Endothelial cell of umbilical vein (primary cell): ENCODE measurements at regions not wholly inside any gene's neighbourhood (a gene's known extent, or its start where the extent isn't known, plus 50 kb on each side); places are given as distances from the start of the nearest gene placed in this dataset.

Experiments
- BruUV-seq: library from RNA; stranded (reverse); fragments of 400-500 nt; replicated peaks from 2 replicates; lab custom pipeline; 2021; lab: Mats Ljungman, UMichigan
- CTCF ChIA-PET: fragments of 300-600, 350-600 bp; sonication (Branson Sonifier 250); formaldehyde crosslinking; loops from one replicate; lab custom pipeline; 2021; ENCODE audit warnings: antibody characterized with exemption, inconsistent platforms; lab: Charles Lee
- POLR2A ChIA-PET: fragments of 300-600, 350-600 bp; sonication (Branson Sonifier 250); formaldehyde crosslinking; loops from one replicate; lab custom pipeline; 2021; ENCODE audit warnings: antibody characterized with exemption, inconsistent platforms; lab: Charles Lee
- DNase-seq: peaks from one replicate; pipeline ENCODE4 v3.0.0-alpha.2; 2011; ENCODE audit warnings: low read depth, low spot score
- FAIRE-seq: peaks from 2 replicates; lab custom pipeline; 2011; peaks lifted over from hg19 to GRCh38; lab: Jason Lieb, UNC
- H2AFZ ChIP-seq: 2 replicates; pipeline ENCODE4 v1.6.0; 2012; ENCODE audit warnings: low read depth, low read length, control low read depth, inconsistent platforms
- H3K27ac ChIP-seq: 2 replicates; pipeline ENCODE4 v1.5.1; 2011; ENCODE audit warnings: low read depth, mild to moderate bottlenecking, control low read depth, low read length, moderate library complexity; ENCODE audit not compliant: insufficient read depth
- H3K27me3 ChIP-seq, 2 experiments: 2 replicates each; pipeline versions ENCODE4 v1.6.0 to v1.6.1; 2011; ENCODE audit warnings: low read length in 2 of 2, mixed read lengths in 1 of 2; ENCODE audit not compliant: control insufficient read depth in 2 of 2, insufficient read depth in 2 of 2
- H3K36me3 ChIP-seq, 2 experiments: 2 replicates in 1 of 2; 3 replicates in 1 of 2; pipeline ENCODE4 v1.5.1; 2011; ENCODE audit warnings: low read length in 2 of 2, mild to moderate bottlenecking in 1 of 2, moderate library complexity in 1 of 2; ENCODE audit not compliant: control insufficient read depth in 2 of 2, insufficient read depth in 2 of 2; ENCODE audit errors: extremely low read depth in 1 of 2
- H3K4me1 ChIP-seq: 3 replicates; pipeline ENCODE4 v1.5.1; 2011; ENCODE audit warnings: mild to moderate bottlenecking, low read length; ENCODE audit not compliant: control insufficient read depth, insufficient read depth; ENCODE audit errors: extremely low read depth
- H3K4me2 ChIP-seq: 2 replicates; pipeline ENCODE4 v1.6.1; 2011; ENCODE audit warnings: low read length, control low read depth, mixed read lengths; ENCODE audit not compliant: insufficient read depth
- H3K4me3 ChIP-seq, 3 experiments: fragments of 200-600 bp in 1 of 3; sonication (generic), shearing (Covaris generic) in 1 of 3; replicated peaks in 1 of 3; 2 replicates each; pipeline ENCODE4 v1.5.1; 2011 to 2016; ENCODE audit warnings: control low read depth in 3 of 3, low read length in 3 of 3, mild to moderate bottlenecking in 2 of 3, inconsistent platforms in 1 of 3, low read depth in 1 of 3, moderate library complexity in 1 of 3; ENCODE audit not compliant: insufficient read depth in 1 of 3
- H3K79me2 ChIP-seq: 2 replicates; pipeline ENCODE4 v1.6.0; 2012; ENCODE audit warnings: low read length, inconsistent platforms; ENCODE audit not compliant: control insufficient read depth, insufficient read depth
- H3K9ac ChIP-seq: replicated peaks from 2 replicates; pipeline ENCODE3; 2011; ENCODE audit warnings: low read length, control low read depth; ENCODE audit not compliant: insufficient read depth; ENCODE audit errors: extremely low read depth
- H3K9me1 ChIP-seq: replicated peaks from 3 replicates; pipeline ENCODE4 v1.6.0; 2011; ENCODE audit warnings: mild to moderate bottlenecking, low read length; ENCODE audit not compliant: control insufficient read depth, insufficient read depth; ENCODE audit errors: extremely low read depth
- H3K9me3 ChIP-seq: replicated peaks from 2 replicates; pipeline ENCODE4 v1.5.1; 2012; ENCODE audit warnings: low read length, inconsistent platforms; ENCODE audit not compliant: control insufficient read depth, insufficient read depth
- H4K20me1 ChIP-seq: replicated peaks from 2 replicates; pipeline ENCODE3; 2011; ENCODE audit warnings: mild to moderate bottlenecking, low read length; ENCODE audit not compliant: control insufficient read depth, insufficient read depth; ENCODE audit errors: extremely low read depth
- CTCF ChIP-seq, 2 donors: IDR thresholded peaks; 1 replicate in 1 of 2; 2 replicates in 1 of 2; pipeline ENCODE4 v1.5.1; 2011; ENCODE audit warnings: low read length in 2 of 2, mild to moderate bottlenecking in 2 of 2, moderate library complexity in 2 of 2, control low read depth in 1 of 2, inconsistent platforms in 1 of 2, low read depth in 1 of 2; ENCODE audit not compliant: insufficient read depth in 1 of 2; ENCODE audit errors: extremely low read depth in 1 of 2
- EZH2 ChIP-seq: IDR thresholded peaks from 2 replicates; pipeline ENCODE4 v1.6.1; 2012; ENCODE audit warnings: borderline replicate concordance, low read depth, mild to moderate bottlenecking, moderate library complexity, low read length, inconsistent platforms; ENCODE audit not compliant: severe bottlenecking
- FOS ChIP-seq: IDR thresholded peaks from 2 replicates; pipeline ENCODE4 v1.6.1; 2011; ENCODE audit warnings: mild to moderate bottlenecking, low read length, moderate library complexity, borderline replicate concordance; ENCODE audit not compliant: insufficient read depth
- GATA2 ChIP-seq: IDR thresholded peaks from 2 replicates; pipeline ENCODE4 v1.7.0; 2011; ENCODE audit warnings: low read depth, mild to moderate bottlenecking, moderate library complexity, mixed read lengths, low read length; ENCODE audit not compliant: insufficient read length, insufficient read depth
- JUN ChIP-seq: IDR thresholded peaks from 2 replicates; pipeline ENCODE4 v1.6.1; 2011; ENCODE audit warnings: borderline replicate concordance, low read depth; ENCODE audit not compliant: insufficient read length, insufficient read depth
- MAX ChIP-seq: IDR thresholded peaks from 2 replicates; pipeline ENCODE4 v1.6.1; 2011; ENCODE audit not compliant: insufficient read depth, insufficient read length
- MYC ChIP-seq: IDR thresholded peaks from one replicate; pipeline ENCODE4 v1.6.1; 2011; ENCODE audit warnings: mild to moderate bottlenecking, low read depth, low read length
- POLR2A ChIP-seq: IDR thresholded peaks from 2 replicates; pipeline ENCODE4 v1.6.1; 2012; ENCODE audit warnings: low read depth, mild to moderate bottlenecking, control low read depth, low read length
- POLR2AphosphoS5 ChIP-seq: IDR thresholded peaks from 2 replicates; pipeline ENCODE4 v1.6.1; 2012; ENCODE audit warnings: low read depth, mild to moderate bottlenecking, control low read depth, low read length, moderate library complexity; ENCODE audit not compliant: insufficient read depth
- dilution Hi-C: fragments of 300-500 bp; cut with MboI; formaldehyde crosslinking; loops from one replicate; pipeline ENCODE4 v1.15.0; 2019; ENCODE audit warnings: low sequenced_read_pairs; ENCODE audit not compliant: extremely low pct_ligation_motif_present
- intact Hi-C: fragments of 100-400 bp; cut with micrococcal nuclease; formaldehyde crosslinking; loops from one replicate; pipeline ENCODE4 v1.10.0; 2022

DNA sequence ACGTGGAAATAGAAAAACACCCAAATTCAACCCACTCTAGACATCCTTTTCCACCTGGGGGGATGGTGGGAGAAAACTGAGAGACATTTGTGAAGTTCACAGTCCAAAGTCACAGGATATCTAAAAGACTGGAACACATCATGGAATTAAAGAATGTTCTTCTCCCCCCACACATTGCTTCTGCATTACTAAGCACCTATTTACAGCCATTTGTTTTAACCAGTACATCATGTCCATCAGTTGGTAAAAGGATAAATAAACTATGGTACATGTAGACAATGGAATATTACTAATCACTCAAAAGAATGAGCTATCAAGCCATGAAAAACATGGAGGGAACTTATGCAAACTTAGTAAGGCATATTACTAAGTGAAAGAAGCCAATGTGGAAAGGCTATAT is 185.5 kb upstream of the ANXA10 start:
- dilution Hi-C loops (no loop called here), intact Hi-C loops (no loop called here)
- H3K9me1 ChIP-seq, result no peaks in the 10 kb centered on the region
- H3K4me1 ChIP-seq, result peaks cover 18% of the 10 kb centered on the region
- no peak overlapping the region for H3K4me3 ChIP-seq
- H4K20me1 ChIP-seq, result no peaks in the 10 kb centered on the region
- BruUV-seq, result no TSS peak
- H3K36me3 ChIP-seq, result no peaks in the 10 kb centered on the region
- POLR2A ChIA-PET, result no interaction called here
- no peak overlapping the region for H3K9ac ChIP-seq
- H3K27me3 ChIP-seq, result no peaks in the 10 kb centered on the region
- no peak for TF ChIP-seq GATA2
- no peak for TF ChIP-seq CTCF (IDR thresholded peaks at IDR 0.05; ENCODE audit: extremely low read depth in 1 of 2, insufficient read depth in 1 of 2, low read depth in 1 of 2, low read length in 2 of 2)
- no peak for TF ChIP-seq FOS
- no peak for TF ChIP-seq MAX
- no peak for TF ChIP-seq MYC
- no peak for TF ChIP-seq POLR2A
- TF ChIP-seq EZH2, result no peak
- no peak for TF ChIP-seq JUN
- no peak for TF ChIP-seq POLR2AphosphoS5
- DNase-seq (no peak), FAIRE-seq (no peak)
- no peaks in the 10 kb centered on the region for H3K79me2 ChIP-seq
- H3K27ac ChIP-seq, result no peak overlapping the region
- no peak overlapping the region for H3K4me2 ChIP-seq
- H2AFZ ChIP-seq, result no peak overlapping the region
- CTCF ChIA-PET, result no interaction called here
- no peaks in the 10 kb centered on the region for H3K9me3 ChIP-seq
